ENCODE measurements at regions not wholly inside any gene's neighbourhood (a gene's known extent, or its start where the extent isn't known, plus 50 kb on each side); places are given as distances from the start of the nearest gene placed in this dataset.

DNA sequence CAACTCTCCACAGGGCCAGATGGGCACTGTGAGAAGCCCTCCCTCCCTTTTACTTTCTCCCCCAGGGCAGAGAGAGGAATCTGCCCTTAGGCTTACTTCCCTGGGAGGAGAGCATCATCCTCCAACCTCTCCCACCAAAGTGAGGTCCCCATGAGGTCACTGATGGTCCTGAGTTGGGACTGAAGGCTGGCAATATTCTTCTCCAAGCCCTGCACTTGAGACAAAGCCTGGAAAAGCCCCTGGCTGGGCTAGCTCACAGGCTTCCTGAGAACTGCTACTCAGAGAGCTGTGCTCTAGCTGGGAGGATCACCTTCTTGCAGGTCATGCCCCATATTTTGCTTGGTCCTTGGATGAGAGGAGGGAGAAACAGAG lies 110.0 kb upstream of the MEF2A start:
- Histone ChIP-seq H3K9ac (ENCODE audit: control insufficient read depth, insufficient read depth, low read length) (no peak overlapping the region), H4K20me1 (ENCODE audit: control insufficient read depth, insufficient read depth) (no peaks in the 10 kb centered on the region), H3K27me3 (replicated peaks in 1 of 2; ENCODE audit: control insufficient read depth in 2 of 2, insufficient read depth in 2 of 2, low read length in 1 of 2) (no peaks in the 10 kb centered on the region; a peak in 1 of 4 replicates), H3K4me3 (no peak overlapping the region), H2AFZ (ENCODE audit: control insufficient read depth, low read depth, low read length) (no peak overlapping the region), H3K4me2 (ENCODE audit: control insufficient read depth, insufficient read depth) (no peak overlapping the region), H3K79me2 (ENCODE audit: control insufficient read depth, insufficient read depth, low read length) (no peaks in the 10 kb centered on the region), H3K4me1 (ENCODE audit: control insufficient read depth, insufficient read depth, low read length) (peaks cover 18% of the 10 kb centered on the region), H3K9me3 (replicated peaks; ENCODE audit: control insufficient read depth, insufficient read depth, low read length) (0 out of 3 replicates have a peak, but pooled peaks cover 2% of the 10 kb centered on the region), H3K27ac (ENCODE audit: control insufficient read depth, insufficient read depth) (no peak overlapping the region), H3K36me3 (ENCODE audit: control insufficient read depth in 2 of 2, insufficient read depth in 2 of 2, low read length in 1 of 2) (no peaks in the 10 kb centered on the region)
- ATAC-seq (no peak), DNase-seq (ENCODE audit: low read depth, low spot score) (no peak), FAIRE-seq (no peak)
- RAD21 ChIA-PET (ENCODE audit: unreplicated experiment): interaction anchor here (0.8 kb wide), 1 partner anchor 57 kb away, joined by 3 read pairs; no protein-coding TSS in a partner anchor
- CTCF ChIA-PET: interaction anchor here (1.4 kb wide), 1 partner anchor 10 kb away, joined by 3 read pairs; no protein-coding TSS in a partner anchor
- no TSS peak for BruUV-seq (replicated peaks)
- SMC1A ChIA-PET (ENCODE audit: uncharacterized antibody, unreplicated experiment): interaction anchor here (1.2 to 1.4 kb wide), 3 partner anchors 31 to 191 kb away, joined by 3 to 5 read pairs (median 4); no protein-coding TSS in a partner anchor
- TF ChIP-seq BMI1 (IDR thresholded peaks at IDR 0.05; ENCODE audit: borderline replicate concordance) (no peak), HCFC1 (IDR thresholded peaks at IDR 0.05; ENCODE audit: low read length) (no peak), JUNB (IDR thresholded peaks at IDR 0.05) (no peak), SIN3A (IDR thresholded peaks at IDR 0.05; ENCODE audit: low read depth, low read length) (no peak), CBX3 (IDR thresholded peaks at IDR 0.05; ENCODE audit: borderline replicate concordance, low read depth) (no peak)
- TF ChIP-seq, protein P1, sequence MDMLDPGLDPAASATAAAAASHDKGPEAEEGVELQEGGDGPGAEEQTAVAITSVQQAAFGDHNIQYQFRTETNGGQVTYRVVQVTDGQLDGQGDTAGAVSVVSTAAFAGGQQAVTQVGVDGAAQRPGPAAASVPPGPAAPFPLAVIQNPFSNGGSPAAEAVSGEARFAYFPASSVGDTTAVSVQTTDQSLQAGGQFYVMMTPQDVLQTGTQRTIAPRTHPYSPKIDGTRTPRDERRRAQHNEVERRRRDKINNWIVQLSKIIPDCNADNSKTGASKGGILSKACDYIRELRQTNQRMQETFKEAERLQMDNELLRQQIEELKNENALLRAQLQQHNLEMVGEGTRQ (IDR thresholded peaks at IDR 0.05; ENCODE audit: borderline replicate concordance, low read depth, low read length): no peak
- POLR2A ChIA-PET: interaction anchor here (0.6 kb wide), 1 partner anchor 57 kb away, joined by 6 read pairs; no protein-coding TSS in a partner anchor
- in situ Hi-C loops (cut with MboI): no loop called here
- intact Hi-C loops (cut with micrococcal nuclease; ENCODE audit: unreplicated experiment): no loop called here

DNA sequence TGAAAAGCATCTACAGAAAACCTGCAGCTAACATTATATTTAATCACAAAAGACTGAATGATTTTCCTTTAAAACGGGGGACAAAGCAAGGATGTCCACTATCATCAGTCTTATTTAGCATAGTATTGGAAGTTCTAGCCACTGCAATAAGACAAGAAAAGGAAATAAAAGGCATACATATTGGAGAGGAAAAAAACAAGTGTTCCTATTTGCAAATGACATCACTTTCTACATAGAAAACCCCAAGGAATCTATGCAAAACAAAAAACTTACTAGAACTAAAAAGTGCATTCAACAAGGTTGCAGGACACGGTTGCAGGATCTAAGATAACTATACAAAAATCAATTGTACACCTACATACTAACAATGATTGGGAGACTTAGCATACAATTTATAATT lies 101.6 kb upstream of the MEF2A start:
- SMC1A ChIA-PET (ENCODE audit: uncharacterized antibody, unreplicated experiment): interaction anchor here (1.5 kb wide), 1 partner anchor 43 kb away, joined by 3 read pairs; no protein-coding TSS in a partner anchor
- no peak overlapping the region for H2AFZ ChIP-seq (ENCODE audit: control insufficient read depth, low read depth, low read length)
- H3K9me3 ChIP-seq (replicated peaks; ENCODE audit: control insufficient read depth, insufficient read depth, low read length): peaks cover 2% of the 10 kb centered on the region; the same call in 2 of the 3 replicates
- H4K20me1 ChIP-seq (ENCODE audit: control insufficient read depth, insufficient read depth): no peaks in the 10 kb centered on the region
- H3K27me3 ChIP-seq (replicated peaks in 1 of 2; ENCODE audit: control insufficient read depth in 2 of 2, insufficient read depth in 2 of 2, low read length in 1 of 2): no peaks in the 10 kb centered on the region; a peak in 2 of 4 replicates
- no TSS peak for BruUV-seq (replicated peaks)
- H3K4me3 ChIP-seq: no peak overlapping the region
- in situ Hi-C loops (cut with MboI): no loop called here
- RAD21 ChIA-PET (ENCODE audit: unreplicated experiment): no interaction called here
- no peak overlapping the region for H3K27ac ChIP-seq (ENCODE audit: control insufficient read depth, insufficient read depth)
- DNase-seq (ENCODE audit: low read depth, low spot score) (no peak), ATAC-seq (no peak), FAIRE-seq (no peak)
- POLR2A ChIA-PET: no interaction called here
- no peaks in the 10 kb centered on the region for H3K36me3 ChIP-seq (ENCODE audit: control insufficient read depth in 2 of 2, insufficient read depth in 2 of 2, low read length in 1 of 2)
- TF ChIP-seq, protein P1 (IDR thresholded peaks at IDR 0.05; ENCODE audit: borderline replicate concordance, low read depth, low read length): no peak
- intact Hi-C loops (cut with micrococcal nuclease; ENCODE audit: unreplicated experiment): no loop called here
- CTCF ChIA-PET: interaction anchor here (1.9 kb wide), 1 partner anchor 21 kb away, joined by 8 read pairs; no protein-coding TSS in a partner anchor
- no peak overlapping the region for H3K9ac ChIP-seq (ENCODE audit: control insufficient read depth, insufficient read depth, low read length)
- no peaks in the 10 kb centered on the region for H3K79me2 ChIP-seq (ENCODE audit: control insufficient read depth, insufficient read depth, low read length)
- no peaks in the 10 kb centered on the region for H3K4me1 ChIP-seq (ENCODE audit: control insufficient read depth, insufficient read depth, low read length)
- H3K4me2 ChIP-seq (ENCODE audit: control insufficient read depth, insufficient read depth): no peak overlapping the region
- 67% methylated on average over 2 of the region's 2 CpGs for WGBS (ENCODE audit: insufficient coverage, insufficient replicate concordance, low lambda C conversion rate, missing lambda C conversion rate)
